Endodermal cell (in vitro differentiated cells): ENCODE measurements at regions not wholly inside any gene's neighbourhood (a gene's known extent, or its start where the extent isn't known, plus 50 kb on each side); places are given as distances from the start of the nearest gene placed in this dataset.

Experiments used
- DNase-seq: peaks from one replicate; pipeline ENCODE4 v3.0.0-alpha.2; 2017
- H3K27ac ChIP-seq: 2 replicates; pipeline ENCODE4 v1.5.1; 2013; ENCODE audit warnings: mild to moderate bottlenecking, low read depth, low read length, moderate library complexity
- H3K27me3 ChIP-seq: 2 replicates; pipeline ENCODE4 v1.6.1; 2013; ENCODE audit warnings: mild to moderate bottlenecking, low read length, moderate library complexity; ENCODE audit not compliant: insufficient read depth, control insufficient read depth, poor library complexity, severe bottlenecking
- H3K36me3 ChIP-seq: 2 replicates; pipeline ENCODE4 v1.7.0; 2013; ENCODE audit warnings: mild to moderate bottlenecking, low read length, moderate library complexity; ENCODE audit not compliant: control insufficient read depth, insufficient read depth
- H3K4me1 ChIP-seq: one replicate; pipeline ENCODE4 v1.7.0; 2013; ENCODE audit warnings: low read length; ENCODE audit not compliant: control insufficient read depth, insufficient read depth
- H3K4me3 ChIP-seq: 2 replicates; pipeline ENCODE4 v1.5.1; 2013; ENCODE audit warnings: mild to moderate bottlenecking, low read length, moderate library complexity
- H3K9ac ChIP-seq: 2 replicates; pipeline ENCODE4 v1.6.1; 2013; ENCODE audit warnings: mild to moderate bottlenecking, low read length, moderate library complexity; ENCODE audit not compliant: poor library complexity, severe bottlenecking; ENCODE audit errors: extremely low read depth
- H3K9me3 ChIP-seq: 2 replicates; pipeline ENCODE4 v1.6.1; 2013; ENCODE audit warnings: mild to moderate bottlenecking, low read length, moderate library complexity; ENCODE audit not compliant: control insufficient read depth
- H3K27ac Mint-ChIP-seq: 2 replicates; pipeline ENCODE4 v1.8.0; 2020; ENCODE audit warnings: mixed read lengths
- H3K27me3 Mint-ChIP-seq: 2 replicates; pipeline ENCODE4 v1.8.0; 2021; ENCODE audit warnings: mild to moderate bottlenecking, mixed read lengths; ENCODE audit not compliant: insufficient read depth
- H3K36me3 Mint-ChIP-seq: 2 replicates; pipeline ENCODE4 v1.8.0; 2020; ENCODE audit warnings: low read depth, mixed read lengths
- H3K4me1 Mint-ChIP-seq: 2 replicates; pipeline ENCODE4 v1.8.0; 2020; ENCODE audit warnings: mixed read lengths
- H3K4me3 Mint-ChIP-seq: 2 replicates; pipeline ENCODE4 v1.8.0; 2020; ENCODE audit warnings: mild to moderate bottlenecking, moderate library complexity, mixed read lengths
- H3K9me3 Mint-ChIP-seq: 2 replicates; pipeline ENCODE4 v1.8.0; 2020; ENCODE audit warnings: mild to moderate bottlenecking, mixed read lengths
- CTCF ChIP-seq: fragments of 200-600 bp; sonication (generic); conservative IDR thresholded peaks from 2 replicates; pipeline ENCODE4 v1.5.0; 2021; ENCODE audit warnings: antibody characterized with exemption, mild to moderate bottlenecking
- WGBS, 2 experiments: methylation state at CpG; one replicate each; pipeline versions ENCODE4 v1.1.5 to v1.1.7; 2013; ENCODE audit warnings: missing lambda C conversion rate in 2 of 2, mixed read lengths in 1 of 2; ENCODE audit not compliant: insufficient coverage in 1 of 2, insufficient read length in 1 of 2; 5-methylcytosine and 5-hydroxymethylcytosine counted together

- peak; percentile 59 for DNase-seq
- Histone ChIP-seq H3K4me1 (peaks cover 4% of the 10 kb centered on the region), H3K9me3 (no peaks in the 10 kb centered on the region), H3K36me3 (no peaks in the 10 kb centered on the region), H3K9ac (no peak overlapping the region), H3K27me3 (no peaks in the 10 kb centered on the region), H3K27ac (no peak overlapping the region), H3K4me3 (no peak overlapping the region)
- no peaks in the 10 kb centered on the region for H3K27me3 Mint-ChIP-seq
- 81 to 100% methylated on average over 1 to 3 of the region's 3 CpGs for WGBS, 2 experiments
- H3K36me3 Mint-ChIP-seq: no peaks in the 10 kb centered on the region
- no peak for TF ChIP-seq CTCF
- peaks cover 27% of the 10 kb centered on the region for H3K9me3 Mint-ChIP-seq
- H3K4me1 Mint-ChIP-seq: no peaks in the 10 kb centered on the region
- peak overlapping the region; percentile 48 for H3K27ac Mint-ChIP-seq
- H3K4me3 Mint-ChIP-seq: no peak overlapping the region
These were observed 731.4 kb upstream of the HS6ST1 start for GRCh38 chr2:129050101-129050500.

- WGBS, 2 experiments: 90 to 91% methylated on average over 3 to 8 of the region's 8 CpGs
- no peak for DNase-seq
- no peak overlapping the region for H3K27ac ChIP-seq
These were observed 736.6 kb upstream of the HS6ST1 start for GRCh38 chr2:129055242-129055641.

GRCh38 chr2:129055824-129056223, 737.2 kb upstream of the HS6ST1 start:
- WGBS, 2 experiments: 94 to 95% methylated on average over 3 to 6 of the region's 6 CpGs
- Mint-ChIP-seq H3K27me3 (no peaks in the 10 kb centered on the region), H3K9me3 (peaks cover 2% of the 10 kb centered on the region), H3K36me3 (no peaks in the 10 kb centered on the region), H3K27ac (no peak overlapping the region), H3K4me3 (no peak overlapping the region), H3K4me1 (no peaks in the 10 kb centered on the region)
- peak; percentile 35 for DNase-seq
- Histone ChIP-seq H3K27ac (no peak overlapping the region), H3K4me1 (no peaks in the 10 kb centered on the region), H3K9ac (no peak overlapping the region), H3K9me3 (no peaks in the 10 kb centered on the region), H3K27me3 (no peaks in the 10 kb centered on the region), H3K36me3 (no peaks in the 10 kb centered on the region), H3K4me3 (no peak overlapping the region)
- TF ChIP-seq CTCF: no peak

More at GRCh38 chr2:129055242-129055641, 736.6 kb upstream of the HS6ST1 start:
- Mint-ChIP-seq H3K27me3 (no peaks in the 10 kb centered on the region), H3K9me3 (peaks cover 6% of the 10 kb centered on the region), H3K4me3 (no peak overlapping the region), H3K4me1 (no peaks in the 10 kb centered on the region), H3K36me3 (no peaks in the 10 kb centered on the region), H3K27ac (no peak overlapping the region)
- Histone ChIP-seq H3K9ac (no peak overlapping the region), H3K36me3 (no peaks in the 10 kb centered on the region), H3K27me3 (no peaks in the 10 kb centered on the region), H3K4me1 (peaks cover 3% of the 10 kb centered on the region), H3K9me3 (no peaks in the 10 kb centered on the region), H3K4me3 (no peak overlapping the region)
- no peak for TF ChIP-seq CTCF
